Gastroesophageal sphincter (tissue), 4 donors: ENCODE measurements at regions not wholly inside any gene's neighbourhood (a gene's known extent, or its start where the extent isn't known, plus 50 kb on each side); places are given as distances from the start of the nearest gene placed in this dataset.
"Not testable (repeated sequence)": the region's sequence is repeated elsewhere in the genome, so short reads cannot be mapped to it uniquely, and the experiment has no call there.

ENCODE experiments used
- ATAC-seq: fragments of 150-250 bp; one replicate; pipeline ENCODE4 v1.9.1; 2016; ENCODE audit warnings: mild to moderate bottlenecking, moderate library complexity
- H3K27ac ChIP-seq, 4 donors: fragments of 200-600 bp; sonication (generic) in 3 of 4; 1 replicate in 3 of 4; 2 replicates in 1 of 4; pipeline ENCODE4 v1.5.1; 2016 to 2019
- H3K27me3 ChIP-seq: fragments of 200-600 bp; sonication (generic); one replicate; pipeline ENCODE4 v1.5.1; 2019
- H3K36me3 ChIP-seq, 2 donors: fragments of 200-600 bp; sonication (generic); one replicate each; pipeline ENCODE4 v1.5.1; 2019; ENCODE audit warnings: control low read depth in 1 of 2
- H3K4me1 ChIP-seq, 3 donors: fragments of 200-600 bp; sonication (generic); 1 replicate in 2 of 3; 2 replicates in 1 of 3; pipeline ENCODE4 v1.5.1; 2016 to 2019; ENCODE audit warnings: control low read depth in 2 of 3
- H3K4me3 ChIP-seq, 2 donors: fragments of 200-600 bp; sonication (generic); one replicate each; pipeline ENCODE4 v1.5.1; 2019; ENCODE audit warnings: mild to moderate bottlenecking in 1 of 2, moderate library complexity in 1 of 2
- H3K9me3 ChIP-seq, 3 donors: fragments of 200-600 bp; sonication (generic); one replicate each; pipeline ENCODE4 v1.5.1; 2017 to 2019; ENCODE audit warnings: control low read depth in 2 of 3
- EP300 ChIP-seq: sonication (generic); formaldehyde crosslinking; IDR thresholded peaks from one replicate; pipeline ENCODE4 v1.6.1; 2017; ENCODE audit warnings: antibody characterized with exemption, mild to moderate bottlenecking
- POLR2A ChIP-seq, 2 donors: fragments of 450-650 bp; IDR thresholded peaks; one replicate each; pipeline ENCODE4 v1.6.1; 2017; ENCODE audit warnings: antibody characterized with exemption in 2 of 2, mild to moderate bottlenecking in 2 of 2, moderate library complexity in 1 of 2
- POLR2AphosphoS5 ChIP-seq: sonication (generic); formaldehyde crosslinking; IDR thresholded peaks from one replicate; pipeline ENCODE4 v1.6.1; 2017; ENCODE audit warnings: antibody characterized with exemption
- WGBS, 2 donors: methylation state at CpG; one replicate each; pipeline ENCODE4 v1.1.5; 2018; ENCODE audit warnings: low coverage in 1 of 2; 5-methylcytosine and 5-hydroxymethylcytosine counted together
- TF ChIP-seq, protein P1 (sequence below), 4 experiments: fragments of 200-600 bp in 2 of 4; fragments of 450-650 bp in 2 of 4; sonication (generic) in 1 of 4; IDR thresholded peaks; one replicate each; pipeline ENCODE4 v1.5.1; 2017 to 2019; ENCODE audit warnings: antibody characterized with exemption in 4 of 4, mild to moderate bottlenecking in 2 of 4, moderate library complexity in 2 of 4

DNA sequence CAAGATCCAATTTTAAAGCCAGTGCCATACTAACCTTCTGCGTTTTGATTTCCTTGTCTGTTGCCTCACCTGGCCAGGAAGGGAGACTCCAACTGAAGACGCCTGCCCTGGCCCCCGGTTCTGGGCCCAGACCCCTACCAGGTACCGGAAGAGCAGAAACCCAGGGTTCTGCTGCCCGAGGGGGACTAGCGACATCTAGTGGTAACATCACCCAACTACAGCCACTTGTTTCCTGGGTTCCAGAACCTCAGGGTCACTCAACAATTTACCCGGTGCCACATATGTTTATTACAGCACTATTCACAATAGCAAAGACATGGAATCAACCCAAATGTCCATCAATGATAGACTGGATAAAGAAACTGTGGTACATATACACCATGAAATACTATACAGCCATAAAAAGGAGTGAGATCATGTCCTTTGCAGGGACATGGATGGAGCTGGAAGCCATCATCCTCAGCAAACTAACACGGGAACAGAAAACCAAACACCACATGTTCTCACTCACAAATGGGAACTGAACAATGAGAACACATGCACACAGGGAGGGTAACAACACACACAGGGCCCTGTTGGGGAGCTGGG is 268.7 kb upstream of the IRX4 start:
- TF ChIP-seq, protein P1, sequence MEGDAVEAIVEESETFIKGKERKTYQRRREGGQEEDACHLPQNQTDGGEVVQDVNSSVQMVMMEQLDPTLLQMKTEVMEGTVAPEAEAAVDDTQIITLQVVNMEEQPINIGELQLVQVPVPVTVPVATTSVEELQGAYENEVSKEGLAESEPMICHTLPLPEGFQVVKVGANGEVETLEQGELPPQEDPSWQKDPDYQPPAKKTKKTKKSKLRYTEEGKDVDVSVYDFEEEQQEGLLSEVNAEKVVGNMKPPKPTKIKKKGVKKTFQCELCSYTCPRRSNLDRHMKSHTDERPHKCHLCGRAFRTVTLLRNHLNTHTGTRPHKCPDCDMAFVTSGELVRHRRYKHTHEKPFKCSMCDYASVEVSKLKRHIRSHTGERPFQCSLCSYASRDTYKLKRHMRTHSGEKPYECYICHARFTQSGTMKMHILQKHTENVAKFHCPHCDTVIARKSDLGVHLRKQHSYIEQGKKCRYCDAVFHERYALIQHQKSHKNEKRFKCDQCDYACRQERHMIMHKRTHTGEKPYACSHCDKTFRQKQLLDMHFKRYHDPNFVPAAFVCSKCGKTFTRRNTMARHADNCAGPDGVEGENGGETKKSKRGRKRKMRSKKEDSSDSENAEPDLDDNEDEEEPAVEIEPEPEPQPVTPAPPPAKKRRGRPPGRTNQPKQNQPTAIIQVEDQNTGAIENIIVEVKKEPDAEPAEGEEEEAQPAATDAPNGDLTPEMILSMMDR (IDR thresholded peaks at IDR 0.05), result peak in 2 of 4 experiments; percentile 27 to 48
- H3K27me3 ChIP-seq, result peaks cover 32% of the 10 kb centered on the region
- not testable (repeated sequence) for H3K4me3 ChIP-seq, H3K27ac ChIP-seq, ATAC-seq, H3K9me3 ChIP-seq, H3K36me3 ChIP-seq, H3K4me1 ChIP-seq
- 19 to 45% methylated on average over 2 to 6 of the region's 8 CpGs for WGBS, 2 donors

DNA sequence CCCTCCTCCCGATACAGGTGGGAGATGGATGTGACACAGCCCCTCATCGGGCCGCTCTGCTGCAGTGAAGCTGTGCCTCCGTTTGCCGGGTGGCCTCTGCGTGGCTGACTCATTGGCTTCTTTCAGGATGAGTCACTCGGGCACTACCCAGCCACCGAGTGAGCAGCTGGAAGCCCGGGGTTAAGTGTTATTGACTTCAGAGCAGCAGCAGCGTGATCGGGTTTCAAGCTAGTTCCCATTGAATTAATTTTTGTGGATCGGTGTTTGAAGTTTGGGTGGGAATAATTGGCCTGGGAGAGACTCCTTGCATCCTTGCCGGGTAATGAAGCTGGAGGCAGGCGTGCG is 266.4 kb upstream of the IRX4 start:
- peaks cover 0 to 11% (median 0%) of the 10 kb centered on the region in 3 donors for H3K9me3 ChIP-seq
- H3K36me3 ChIP-seq, result no peaks in the 10 kb centered on the region
- 40 to 42% methylated on average over 4 to 6 of the region's 15 CpGs for WGBS, 2 donors
- no peak overlapping the region for H3K4me3 ChIP-seq
- TF ChIP-seq EP300 (no peak), POLR2AphosphoS5 (no peak), POLR2A (IDR thresholded peaks at IDR 0.05) (no peak)
- TF ChIP-seq, protein P1 (IDR thresholded peaks at IDR 0.05), result no peak
- no peaks in the 10 kb centered on the region for H3K4me1 ChIP-seq
- no peak overlapping the region for H3K27ac ChIP-seq
- no peak for ATAC-seq
- peaks cover 41% of the 10 kb centered on the region for H3K27me3 ChIP-seq

DNA sequence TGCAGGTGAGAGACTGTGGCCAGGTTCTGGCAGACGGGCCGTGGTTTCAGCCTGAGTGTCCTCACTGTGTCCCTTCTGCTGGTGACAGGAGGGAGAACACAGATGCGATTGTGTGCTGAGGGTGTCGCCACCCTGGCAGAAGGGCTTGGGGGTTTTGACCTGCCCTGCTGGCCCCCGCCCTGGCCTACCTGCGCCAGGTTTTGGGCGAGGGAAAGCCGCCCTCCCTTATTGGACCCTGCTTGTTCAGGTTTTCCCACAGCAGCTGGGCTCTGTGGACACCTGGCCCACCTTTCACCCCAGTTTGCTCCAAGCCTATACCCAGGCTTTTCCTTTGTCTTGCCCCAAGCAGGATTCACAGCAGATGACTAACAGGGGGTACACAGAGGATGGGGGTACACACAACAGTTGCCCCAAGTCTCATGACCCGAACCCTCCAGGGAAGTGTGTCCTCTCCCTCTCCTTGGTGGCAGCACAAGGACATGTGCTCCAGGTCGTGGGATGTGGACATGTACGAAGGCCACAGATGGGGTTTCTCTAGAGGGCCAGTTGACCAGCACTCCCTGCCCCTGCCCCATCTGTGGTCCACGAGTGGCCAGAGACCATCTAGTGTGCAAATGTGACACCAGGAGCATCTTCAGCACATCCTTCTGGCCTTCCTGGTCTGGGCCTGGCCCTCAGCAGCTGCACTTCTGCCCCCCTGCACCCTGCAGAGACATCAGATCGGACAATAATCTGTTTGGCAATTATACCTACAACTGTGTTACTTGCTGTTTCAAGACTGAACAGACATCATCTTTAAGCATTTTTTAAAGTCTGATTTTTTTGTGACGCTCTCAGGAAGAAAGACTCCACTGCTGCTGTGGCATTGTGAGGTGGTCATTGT is 265.8 kb upstream of the IRX4 start:
- 47 to 73% methylated on average over 3 to 4 of the region's 14 CpGs for WGBS, 2 donors
- Histone ChIP-seq H3K4me1 (no peaks in the 10 kb centered on the region), H3K9me3 (peaks cover 0 to 17% (median 0%) of the 10 kb centered on the region in 3 donors), H3K36me3 (no peaks in the 10 kb centered on the region), H3K4me3 (no peak overlapping the region), H3K27ac (no peak overlapping the region), H3K27me3 (peaks cover 47% of the 10 kb centered on the region)
- TF ChIP-seq POLR2A (IDR thresholded peaks at IDR 0.05) (no peak), POLR2AphosphoS5 (no peak), EP300 (no peak)
- TF ChIP-seq, protein P1 (IDR thresholded peaks at IDR 0.05), result no peak
- ATAC-seq, result no peak

DNA sequence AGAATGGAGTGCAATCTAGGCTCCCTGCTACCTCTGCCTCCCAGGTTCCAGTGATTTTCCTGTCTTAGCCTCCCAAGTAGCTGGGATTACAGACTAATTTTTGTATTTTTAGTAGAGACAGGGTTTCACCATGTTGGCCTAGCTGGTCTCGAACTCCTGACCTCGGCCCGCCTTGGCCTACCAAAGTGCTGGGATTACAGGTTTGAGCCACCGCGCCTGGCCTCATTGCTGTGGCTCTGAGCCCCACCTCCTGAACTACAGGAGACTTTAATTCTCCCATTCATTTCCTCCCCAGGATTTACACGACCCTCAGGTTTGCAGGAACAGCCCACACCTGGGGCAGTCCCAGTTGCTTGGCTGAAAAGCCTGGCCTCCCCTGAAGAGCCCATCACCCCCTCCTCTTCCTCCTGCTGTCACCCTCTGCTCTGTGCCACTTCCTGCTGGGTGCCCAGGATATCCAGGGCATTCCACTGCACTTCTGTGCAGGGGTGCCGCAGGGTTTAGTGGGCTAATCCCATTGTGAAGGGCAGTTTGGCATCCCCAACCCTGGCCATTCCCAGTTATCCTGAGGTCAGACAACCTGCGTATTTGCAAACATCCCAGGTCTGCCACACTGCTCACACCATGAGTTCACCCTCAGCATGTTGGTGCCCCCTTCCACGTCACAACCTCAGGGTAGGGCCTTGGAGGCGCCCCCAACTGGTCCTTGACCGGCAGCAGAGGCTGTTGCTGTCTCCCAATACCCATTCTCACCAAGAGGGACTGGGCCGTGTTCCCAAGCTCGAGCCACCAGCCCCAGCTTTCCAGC is 265.0 kb upstream of the IRX4 start:
- H3K36me3 ChIP-seq, result no peaks in the 10 kb centered on the region
- H3K4me3 ChIP-seq, result no peak overlapping the region
- WGBS, 2 donors, result 88 to 100% methylated on average over 1 to 7 of the region's 13 CpGs
- peaks cover 54% of the 10 kb centered on the region for H3K27me3 ChIP-seq
- no peak for TF ChIP-seq POLR2A (IDR thresholded peaks at IDR 0.05)
- TF ChIP-seq EP300, result no peak
- no peak for TF ChIP-seq POLR2AphosphoS5
- TF ChIP-seq, protein P1 (IDR thresholded peaks at IDR 0.05), result no peak
- no peaks in the 10 kb centered on the region for H3K4me1 ChIP-seq
- no peak for ATAC-seq
- H3K27ac ChIP-seq, result no peak overlapping the region
- peaks cover 0 to 17% (median 0%) of the 10 kb centered on the region in 3 donors for H3K9me3 ChIP-seq
